Mesenchymal stem cell (in vitro differentiated cells and primary cell): ENCODE measurements at regions not wholly inside any gene's neighbourhood (a gene's known extent, or its start where the extent isn't known, plus 50 kb on each side); places are given as distances from the start of the nearest gene placed in this dataset.
"Not testable (repeated sequence)": the region's sequence is repeated elsewhere in the genome, so short reads cannot be mapped to it uniquely, and the experiment has no call there.

Experiments used
- DNase-seq: peaks from one replicate; pipeline ENCODE4 v3.0.0-alpha.2; 2013
- H2AFZ ChIP-seq: one replicate; pipeline ENCODE4 v1.6.1; 2013; ENCODE audit warnings: low read depth, mild to moderate bottlenecking, control low read depth, inconsistent platforms, low read length, moderate library complexity
- H2AK5ac ChIP-seq: 2 replicates; pipeline ENCODE4 v1.6.1; 2013; ENCODE audit warnings: low read length, moderate library complexity, mild to moderate bottlenecking, inconsistent platforms; ENCODE audit not compliant: severe bottlenecking
- H2BK120ac ChIP-seq: one replicate; pipeline ENCODE4 v1.6.1; 2013; ENCODE audit warnings: low read depth, mild to moderate bottlenecking, inconsistent platforms, low read length, moderate library complexity
- H2BK12ac ChIP-seq, 2 experiments: one replicate each; pipeline ENCODE4 v1.6.1; 2013; ENCODE audit warnings: inconsistent platforms in 2 of 2, low read length in 2 of 2, mild to moderate bottlenecking in 2 of 2, moderate library complexity in 2 of 2, control low read depth in 1 of 2
- H2BK15ac ChIP-seq: one replicate; pipeline ENCODE4 v1.6.1; 2013; ENCODE audit warnings: mild to moderate bottlenecking, low read depth, inconsistent platforms; ENCODE audit not compliant: poor library complexity, severe bottlenecking
- H2BK5ac ChIP-seq: 2 replicates; pipeline ENCODE4 v1.6.1; 2013; ENCODE audit warnings: low read depth, mild to moderate bottlenecking, low read length, control low read depth, inconsistent platforms; ENCODE audit not compliant: poor library complexity, severe bottlenecking
- H3K14ac ChIP-seq, 2 experiments: one replicate each; pipeline ENCODE4 v1.6.1; 2013; ENCODE audit warnings: inconsistent platforms in 2 of 2, low read length in 2 of 2, control low read depth in 1 of 2, mild to moderate bottlenecking in 1 of 2, moderate library complexity in 1 of 2
- H3K18ac ChIP-seq, 2 experiments: one replicate each; pipeline ENCODE4 v1.6.1; 2013; ENCODE audit warnings: inconsistent platforms in 2 of 2, low read length in 2 of 2, control low read depth in 1 of 2, low read depth in 1 of 2, mild to moderate bottlenecking in 1 of 2
- H3K23ac ChIP-seq, 2 experiments: one replicate each; pipeline ENCODE4 v1.6.1; 2013; ENCODE audit warnings: inconsistent platforms in 2 of 2, low read length in 2 of 2, mild to moderate bottlenecking in 2 of 2, moderate library complexity in 2 of 2, control low read depth in 1 of 2
- H3K27ac ChIP-seq: 2 replicates; pipeline ENCODE4 v1.5.1; 2013; ENCODE audit warnings: mild to moderate bottlenecking, moderate library complexity, low read length, control low read depth, inconsistent platforms; ENCODE audit not compliant: poor library complexity, severe bottlenecking
- H3K27me3 ChIP-seq, 2 experiments: 2 replicates each; pipeline versions ENCODE4 v1.6.1 to v1.7.0; 2013; ENCODE audit warnings: low read length in 2 of 2, mild to moderate bottlenecking in 2 of 2, moderate library complexity in 2 of 2, control low read depth in 1 of 2, inconsistent platforms in 1 of 2; ENCODE audit not compliant: control insufficient read depth in 1 of 2, insufficient read depth in 1 of 2
- H3K36me3 ChIP-seq, 2 experiments: 2 replicates each; pipeline versions ENCODE4 v1.6.1 to v1.7.0; 2013; ENCODE audit warnings: low read length in 2 of 2, control low read depth in 1 of 2, inconsistent platforms in 1 of 2, low read depth in 1 of 2, mild to moderate bottlenecking in 1 of 2; ENCODE audit not compliant: insufficient read depth in 2 of 2, control insufficient read depth in 1 of 2
- H3K4ac ChIP-seq, 2 experiments: one replicate each; pipeline ENCODE4 v1.6.1; 2013; ENCODE audit warnings: inconsistent platforms in 2 of 2, low read length in 2 of 2, mild to moderate bottlenecking in 2 of 2, moderate library complexity in 2 of 2, control low read depth in 1 of 2, low read depth in 1 of 2
- H3K4me1 ChIP-seq: 2 replicates; pipeline ENCODE4 v1.6.1; 2013; ENCODE audit warnings: low read depth, low read length, control low read depth; ENCODE audit not compliant: control insufficient read depth, insufficient read depth
- H3K4me2 ChIP-seq: 2 replicates; pipeline ENCODE4 v1.6.1; 2013; ENCODE audit warnings: low read length, mild to moderate bottlenecking, inconsistent platforms; ENCODE audit not compliant: poor library complexity, severe bottlenecking
- H3K4me3 ChIP-seq, 2 experiments: 2 replicates each; pipeline versions ENCODE4 v1.5.1 to v1.7.0; 2013; ENCODE audit warnings: low read length in 2 of 2, mild to moderate bottlenecking in 2 of 2, control low read depth in 1 of 2, low read depth in 1 of 2; ENCODE audit not compliant: insufficient read depth in 1 of 2
- H3K79me1 ChIP-seq: replicated peaks from 2 replicates; pipeline ENCODE4 v1.6.1; 2013; ENCODE audit warnings: mild to moderate bottlenecking, control low read depth, low read length, inconsistent platforms; ENCODE audit not compliant: poor library complexity, severe bottlenecking
- H3K9ac ChIP-seq: 2 replicates; pipeline ENCODE4 v1.7.0; 2013; ENCODE audit warnings: mild to moderate bottlenecking, low read length, moderate library complexity
- H3K9me3 ChIP-seq: 2 replicates; pipeline ENCODE4 v1.7.0; 2013; ENCODE audit warnings: mild to moderate bottlenecking, low read length; ENCODE audit not compliant: control insufficient read depth
- H4K8ac ChIP-seq: one replicate; pipeline ENCODE4 v1.6.1; 2013; ENCODE audit warnings: inconsistent platforms, mild to moderate bottlenecking, low read length, moderate library complexity
- H4K91ac ChIP-seq: one replicate; pipeline ENCODE4 v1.6.1; 2013; ENCODE audit warnings: mild to moderate bottlenecking, low read length, inconsistent platforms
- WGBS: methylation state at CpG from one replicate; pipeline ENCODE4 v1.1.7; 2013; ENCODE audit warnings: mixed read lengths; 5-methylcytosine and 5-hydroxymethylcytosine counted together

DNA sequence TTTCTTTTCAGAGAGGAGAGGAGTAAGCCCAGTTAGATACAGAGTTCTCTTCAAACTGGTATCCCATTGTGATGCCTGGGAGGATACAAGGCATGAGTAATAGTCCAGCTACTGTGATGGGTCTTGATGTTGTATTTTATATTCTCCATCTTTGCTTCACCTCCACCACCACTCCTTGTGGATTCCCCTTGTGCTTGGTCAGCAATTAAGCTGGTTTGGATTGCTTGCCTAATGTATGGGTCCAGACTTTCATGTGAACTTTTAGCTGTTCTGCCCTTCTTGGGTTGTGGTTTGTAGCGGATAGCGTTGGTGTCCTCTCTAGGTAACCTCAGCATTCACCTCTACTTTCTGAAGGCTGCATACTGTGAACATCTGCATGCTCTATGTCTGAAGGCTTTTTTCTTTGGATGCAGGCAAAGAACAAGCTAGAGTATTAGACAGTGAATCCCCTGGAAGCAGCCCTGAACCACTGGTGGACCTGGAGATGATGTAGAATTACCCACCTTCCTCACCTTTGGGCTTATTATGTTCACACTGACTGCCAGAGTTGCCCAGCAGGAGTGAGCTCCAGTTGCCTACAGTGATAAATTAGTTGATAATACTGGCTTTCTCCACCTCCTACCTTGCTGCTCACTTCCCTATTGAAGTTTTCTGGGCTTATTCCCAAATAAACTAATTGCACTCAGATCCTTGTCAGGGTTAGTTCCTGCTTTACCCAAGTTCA lies 126.5 kb upstream of the MTPN start:
- H3K4ac ChIP-seq, result no peak overlapping the region
- no peaks in the 10 kb centered on the region for H3K36me3 ChIP-seq
- H3K27me3 ChIP-seq, result no peaks in the 10 kb centered on the region
- WGBS, result no CpG with 5 or more reads among the region's 2 CpGs
- no peak overlapping the region for H2AK5ac ChIP-seq
- DNase-seq, result no peak
- H3K9me3 ChIP-seq, result no peaks in the 10 kb centered on the region
- H3K79me1 ChIP-seq, result no peaks in the 10 kb centered on the region
- H3K4me2 ChIP-seq, result no peak overlapping the region
- H3K4me3 ChIP-seq, result no peak overlapping the region
- H3K23ac ChIP-seq, result no peak overlapping the region
- no peak overlapping the region for H2BK120ac ChIP-seq
- no peak overlapping the region for H3K9ac ChIP-seq
- no peak overlapping the region for H2BK15ac ChIP-seq
- H2BK5ac ChIP-seq, result no peak overlapping the region
- no peak overlapping the region for H3K27ac ChIP-seq
- no peak overlapping the region for H3K18ac ChIP-seq
- H3K14ac ChIP-seq, result no peak overlapping the region
- no peak overlapping the region for H4K8ac ChIP-seq
- no peak overlapping the region for H2BK12ac ChIP-seq
- H4K91ac ChIP-seq, result no peak overlapping the region
- H2AFZ ChIP-seq, result no peak overlapping the region
- no peaks in the 10 kb centered on the region for H3K4me1 ChIP-seq

DNA sequence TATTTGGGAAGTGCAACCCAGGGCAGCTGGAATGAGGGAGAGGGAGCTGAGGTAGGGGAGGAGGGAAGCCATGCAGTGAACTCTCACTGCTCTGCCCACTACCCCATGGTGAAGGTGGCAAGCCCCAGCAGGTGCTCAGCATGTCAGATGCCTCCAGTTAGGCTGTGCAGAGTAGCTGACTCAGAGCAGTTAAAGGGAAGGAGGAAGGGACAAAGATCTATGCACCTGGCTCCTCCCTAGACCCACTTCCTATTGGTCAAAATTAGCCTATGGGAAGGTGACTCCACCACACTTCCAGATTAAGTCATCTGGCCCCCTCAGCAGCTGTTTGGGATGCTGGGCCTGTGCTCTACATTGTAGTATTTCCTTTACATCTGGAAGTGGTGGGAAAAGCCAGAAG lies 125.7 kb upstream of the MTPN start:
- H3K9ac ChIP-seq, result no peak overlapping the region
- H4K8ac ChIP-seq, result no peak overlapping the region
- no peak overlapping the region for H2BK12ac ChIP-seq
- H2BK120ac ChIP-seq, result no peak overlapping the region
- no peak overlapping the region for H3K4ac ChIP-seq
- no peak overlapping the region for H3K27ac ChIP-seq
- no peak overlapping the region for H3K18ac ChIP-seq
- H3K4me1 ChIP-seq, result no peaks in the 10 kb centered on the region
- H3K4me3 ChIP-seq, result no peak overlapping the region
- H3K14ac ChIP-seq, result no peak overlapping the region
- no peaks in the 10 kb centered on the region for H3K9me3 ChIP-seq
- DNase-seq, result no peak
- H3K27me3 ChIP-seq, result no peaks in the 10 kb centered on the region
- no peak overlapping the region for H3K4me2 ChIP-seq
- H2AK5ac ChIP-seq, result no peak overlapping the region
- H3K36me3 ChIP-seq, result no peaks in the 10 kb centered on the region
- H3K23ac ChIP-seq, result no peak overlapping the region
- H2BK5ac ChIP-seq, result no peak overlapping the region
- no peak overlapping the region for H2BK15ac ChIP-seq
- no peak overlapping the region for H4K91ac ChIP-seq
- no peak overlapping the region for H2AFZ ChIP-seq
- no peaks in the 10 kb centered on the region for H3K79me1 ChIP-seq

DNA sequence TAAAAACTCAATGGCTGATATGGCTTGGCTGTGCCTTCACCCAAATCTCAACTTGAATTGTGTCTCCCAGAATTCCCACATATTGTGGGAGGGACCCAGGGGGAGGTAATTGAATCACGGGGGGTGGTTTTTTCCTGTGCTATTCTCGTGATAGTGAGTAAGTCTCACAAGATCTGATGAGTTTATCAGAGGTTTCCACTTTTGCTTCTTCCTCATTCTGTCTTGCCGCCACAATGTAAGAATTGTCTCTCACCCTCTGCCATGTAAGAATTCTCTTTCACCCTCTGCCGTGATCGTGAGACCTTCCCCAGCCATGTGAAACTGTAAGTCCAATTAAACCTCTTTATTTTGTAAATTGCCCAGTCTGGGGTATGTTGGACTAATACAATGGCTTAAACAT lies 115.6 kb upstream of the MTPN start:
- H3K36me3 ChIP-seq, H3K9me3 ChIP-seq, H2AFZ ChIP-seq, H3K4ac ChIP-seq, H2BK12ac ChIP-seq, H2BK15ac ChIP-seq, H3K18ac ChIP-seq, H3K79me1 ChIP-seq, H2BK5ac ChIP-seq, H4K8ac ChIP-seq, H3K9ac ChIP-seq, H4K91ac ChIP-seq, H3K23ac ChIP-seq, H2BK120ac ChIP-seq, H3K4me3 ChIP-seq, H3K27me3 ChIP-seq, DNase-seq, H3K14ac ChIP-seq, H3K27ac ChIP-seq, H3K4me2 ChIP-seq, H2AK5ac ChIP-seq, H3K4me1 ChIP-seq: not testable (repeated sequence)
- 75% methylated on average over 3 of the region's 5 CpGs for WGBS

DNA sequence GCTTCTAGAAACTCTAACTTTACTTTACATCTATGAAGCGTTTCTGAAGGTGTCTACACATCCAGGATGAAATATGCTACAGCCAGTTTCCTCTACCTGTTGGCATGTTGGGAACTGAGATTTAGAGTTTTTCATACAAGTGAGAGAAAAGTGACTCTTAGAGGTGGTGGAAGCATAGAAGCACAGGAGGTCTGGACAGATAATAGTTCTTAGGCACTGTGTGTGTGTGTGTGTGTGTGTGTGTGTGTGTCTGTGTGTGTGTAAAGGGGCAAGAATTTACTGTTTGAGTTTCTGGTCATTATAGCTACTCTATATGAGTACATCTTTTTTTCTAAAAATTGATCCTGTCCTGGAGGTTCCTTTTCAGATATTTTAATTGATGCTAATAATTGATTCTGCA lies 110.7 kb upstream of the MTPN start:
- Histone ChIP-seq H2AK5ac (no peak overlapping the region), H2BK120ac (no peak overlapping the region)

More for the DNA sequence above, 110.7 kb upstream of the MTPN start:
- H2BK12ac ChIP-seq, result no peak overlapping the region
- H4K8ac ChIP-seq, result no peak overlapping the region
- H3K9ac ChIP-seq, result no peak overlapping the region
- H3K36me3 ChIP-seq, result no peaks in the 10 kb centered on the region
- no peak overlapping the region for H2BK5ac ChIP-seq
- H3K4me1 ChIP-seq, result no peaks in the 10 kb centered on the region
- H2AFZ ChIP-seq, result no peak overlapping the region
- no peak overlapping the region for H3K18ac ChIP-seq
- H3K27ac ChIP-seq, result no peak overlapping the region
- H3K23ac ChIP-seq, result no peak overlapping the region
- no peak overlapping the region for H3K4me2 ChIP-seq
- no peak overlapping the region for H4K91ac ChIP-seq
- WGBS, result 80% methylated on average over 1 of the region's 1 CpG
- H3K14ac ChIP-seq, result no peak overlapping the region
- no peaks in the 10 kb centered on the region for H3K27me3 ChIP-seq
- no peak overlapping the region for H3K4me3 ChIP-seq
- no peaks in the 10 kb centered on the region for H3K79me1 ChIP-seq
- DNase-seq, result no peak
- no peak overlapping the region for H2BK15ac ChIP-seq
- no peaks in the 10 kb centered on the region for H3K9me3 ChIP-seq
- H3K4ac ChIP-seq, result no peak overlapping the region
